Fibroblast of skin of back (primary cell): ENCODE measurements at regions not wholly inside any gene's neighbourhood (a gene's known extent, or its start where the extent isn't known, plus 50 kb on each side); places are given as distances from the start of the nearest gene placed in this dataset.

Experiments used
- DNase-seq: peaks from one replicate; pipeline ENCODE4 v3.0.0-alpha.2; 2013

DNA sequence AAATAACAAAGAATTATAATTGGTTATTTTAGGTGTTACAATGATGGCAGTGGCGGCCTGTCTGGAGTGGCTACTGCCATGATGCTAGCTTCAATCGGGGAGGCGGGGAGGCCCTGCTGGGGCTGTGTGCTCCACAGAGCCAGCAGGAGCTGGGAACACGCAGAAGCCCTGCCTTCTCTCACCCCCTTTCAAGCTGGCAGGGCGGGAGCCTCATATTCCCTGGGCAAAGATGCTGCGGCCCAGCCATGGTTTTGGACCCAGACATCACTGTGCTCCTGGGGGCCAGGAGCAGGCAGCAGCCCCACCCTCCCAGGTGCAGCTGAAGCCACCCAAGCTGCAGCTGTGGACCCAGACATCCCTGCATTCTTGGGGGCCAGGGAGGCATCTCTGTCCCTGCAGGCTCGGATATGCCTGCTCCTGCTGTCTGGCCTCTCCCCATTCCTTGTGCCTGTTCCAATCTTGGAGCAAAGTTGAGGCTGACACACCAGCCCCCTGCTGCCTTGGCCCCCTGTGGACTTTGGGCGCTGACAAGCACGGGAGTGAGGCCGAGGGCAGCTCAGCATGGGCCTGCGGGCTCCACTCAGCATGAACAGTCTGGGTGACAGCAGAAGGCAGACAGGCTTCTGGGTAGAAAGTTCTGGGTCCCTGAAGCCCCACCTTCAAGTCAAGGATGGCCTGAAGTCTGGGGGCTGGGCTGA, 263.1 kb upstream of the HTR2A start:
- DNase-seq = no peak

DNA sequence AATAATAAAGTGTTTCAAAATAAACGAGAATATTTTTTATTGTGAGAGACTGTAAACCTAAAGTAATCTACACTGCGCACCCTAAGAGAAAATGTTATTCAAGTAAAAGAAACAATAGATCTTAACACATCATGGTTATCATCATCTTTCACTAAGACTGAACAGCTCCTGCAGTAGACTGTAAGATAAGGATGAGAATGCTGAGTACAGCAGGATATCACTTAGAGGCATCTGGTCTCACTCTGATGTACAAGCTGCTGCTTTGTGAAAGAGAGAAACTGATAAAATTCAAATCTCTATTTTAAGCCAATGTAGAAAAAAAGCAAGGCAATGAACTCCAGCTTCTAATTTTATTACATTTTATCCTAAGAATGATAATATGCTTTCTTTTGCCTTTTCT, 261.7 kb upstream of the HTR2A start:
- DNase-seq = no peak

DNA sequence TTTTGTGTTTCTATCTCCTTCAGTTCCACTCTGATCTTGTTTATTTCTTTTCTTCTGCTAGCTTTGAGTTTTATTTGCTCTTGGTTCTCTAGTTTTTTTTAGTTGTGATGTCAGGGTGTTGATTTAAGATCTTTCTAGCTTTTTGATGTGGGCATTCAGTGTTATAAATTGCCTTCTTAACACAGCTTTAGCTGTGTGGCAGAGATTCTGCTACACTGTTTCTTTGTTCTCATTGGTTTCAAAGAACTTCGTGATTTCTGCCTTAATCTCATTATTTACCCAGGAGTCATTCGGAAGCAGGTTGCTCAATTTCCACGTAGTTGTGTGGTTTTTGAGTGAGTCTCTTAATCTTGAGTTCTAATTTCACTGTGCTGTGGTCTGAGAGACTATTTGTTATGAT, 251.7 kb upstream of the HTR2A start:
- no peak for DNase-seq

DNA sequence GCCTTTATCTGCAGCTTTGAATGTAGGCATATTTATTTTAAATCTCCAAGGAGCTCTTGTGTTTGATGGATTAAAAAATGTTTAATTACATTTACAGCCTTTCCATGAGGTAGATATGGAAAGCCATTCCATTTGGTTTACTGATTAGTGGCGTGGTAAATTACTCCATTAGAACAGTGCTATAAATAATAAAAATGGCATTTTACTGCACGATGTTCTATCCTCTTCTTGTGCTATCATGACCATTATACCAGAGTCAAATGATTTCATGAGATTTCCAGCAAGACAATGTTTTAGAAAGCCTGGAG, 250.9 kb upstream of the HTR2A start:
- no peak for DNase-seq

DNA sequence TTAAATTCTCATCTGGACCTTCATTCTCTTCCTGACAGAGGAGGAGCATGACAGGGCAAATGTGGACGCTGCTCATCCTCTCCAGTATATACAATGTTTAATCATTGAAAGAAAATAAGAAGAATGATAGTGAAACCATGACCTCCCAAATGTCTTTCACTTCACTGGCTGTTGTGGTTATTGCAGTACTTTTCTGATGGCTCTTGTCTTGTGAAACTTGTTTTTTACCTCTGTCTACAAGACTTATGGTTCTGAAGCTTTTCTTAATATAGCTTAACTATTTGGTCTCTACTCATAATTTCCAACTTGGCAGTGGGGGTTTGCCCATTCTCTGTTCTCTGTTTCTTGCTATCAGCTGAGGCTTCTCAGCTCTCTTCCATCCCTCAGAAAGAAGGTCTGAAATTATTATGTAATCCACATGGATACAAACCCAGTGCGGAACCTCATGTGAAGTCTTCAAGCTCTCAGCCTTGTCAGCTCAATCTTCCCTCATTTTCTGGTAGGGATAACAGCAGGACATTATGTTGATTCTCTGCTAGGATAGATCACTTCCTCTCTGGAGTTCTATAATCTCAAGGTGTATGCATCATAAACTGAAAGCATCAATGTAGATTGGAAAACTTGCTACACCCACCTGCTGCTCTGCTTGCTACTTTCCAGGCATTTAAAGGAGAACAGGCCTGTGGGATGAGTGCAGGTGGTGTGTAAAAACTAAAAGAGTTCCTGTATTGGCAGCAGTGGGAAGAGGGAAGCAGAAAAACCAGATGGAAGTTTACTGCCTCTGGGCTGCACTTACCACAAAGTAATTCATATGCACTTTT, 250.3 kb upstream of the HTR2A start:
- DNase-seq = no peak

DNA sequence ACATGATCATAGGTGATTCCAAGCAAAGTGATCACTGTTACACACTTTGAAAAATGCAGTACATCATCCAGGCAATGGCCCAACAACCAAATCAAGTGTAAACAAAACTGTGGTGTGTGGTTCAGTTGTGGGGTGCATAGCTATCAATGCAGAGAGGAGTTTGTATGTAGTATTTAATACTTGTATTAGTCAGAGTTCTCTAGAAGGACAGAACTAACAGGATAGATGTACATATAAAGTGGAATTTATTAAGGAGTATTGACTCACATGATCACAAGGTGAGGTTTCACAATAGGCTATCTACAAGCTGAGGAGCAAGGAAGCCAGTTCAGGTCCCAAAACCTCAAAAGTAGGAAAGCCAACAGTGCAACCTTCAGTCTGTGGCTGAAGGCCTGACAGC, 249.3 kb upstream of the HTR2A start:
- no peak for DNase-seq

DNA sequence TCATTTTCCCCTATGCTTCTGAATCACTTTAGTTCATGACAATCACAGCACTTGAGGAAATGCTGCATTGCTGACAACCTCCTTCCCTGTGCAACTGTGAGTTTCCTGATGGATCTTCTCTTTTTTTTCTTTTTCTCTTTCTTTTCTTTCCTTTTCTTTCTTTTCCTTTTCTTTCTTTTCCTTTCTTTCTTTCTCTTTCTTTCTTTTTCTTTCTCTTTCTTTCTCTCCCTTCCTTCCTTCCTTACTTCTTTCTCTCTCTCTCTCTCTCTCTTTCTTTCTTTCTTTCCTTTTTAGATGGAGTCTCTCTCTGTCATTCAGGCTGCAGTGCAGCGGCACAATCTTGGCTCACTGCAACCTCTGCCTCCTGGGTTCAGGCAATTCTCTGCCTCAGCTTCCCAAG, 247.9 kb upstream of the HTR2A start:
- peak; percentile 6 for DNase-seq

DNA sequence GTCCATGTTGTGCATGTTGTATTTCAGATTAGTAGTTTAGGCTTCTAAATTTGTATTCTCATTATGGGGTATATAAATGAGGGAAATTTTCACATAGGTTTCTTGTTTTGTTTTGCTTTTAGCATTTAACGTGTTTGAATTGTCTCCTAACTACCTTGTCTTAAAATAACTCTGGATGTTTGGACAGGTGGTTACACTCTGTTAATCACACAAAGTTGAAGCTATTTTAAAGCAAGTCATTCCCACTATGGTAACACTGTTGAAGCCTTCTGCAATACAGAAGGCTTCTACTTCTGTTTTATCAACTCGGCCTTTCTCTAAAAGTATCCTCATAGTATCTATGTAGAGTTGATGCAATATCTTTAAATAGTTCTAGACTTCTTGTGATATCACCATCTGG, 245.3 kb upstream of the HTR2A start:
- no peak for DNase-seq

DNA sequence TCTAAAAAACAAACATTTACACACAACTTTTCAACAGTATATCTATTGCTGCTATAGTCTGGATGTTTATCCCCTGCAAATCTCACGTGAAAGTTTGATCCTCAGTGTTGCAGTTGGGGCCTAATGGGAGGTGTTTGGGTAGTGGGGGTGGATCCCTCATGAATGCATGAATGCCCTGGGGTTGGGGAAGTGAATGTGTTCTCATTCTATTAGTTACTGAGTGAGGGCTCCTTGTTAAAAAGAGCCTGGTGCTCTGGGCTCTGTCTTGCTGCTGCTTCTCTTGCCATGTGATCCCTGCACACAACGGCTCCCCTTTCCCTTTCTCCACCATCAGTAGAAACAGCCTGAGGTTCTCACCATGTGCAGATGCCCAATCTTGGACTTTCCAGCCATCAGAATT, 242.7 kb upstream of the HTR2A start:
- no peak for DNase-seq

DNA sequence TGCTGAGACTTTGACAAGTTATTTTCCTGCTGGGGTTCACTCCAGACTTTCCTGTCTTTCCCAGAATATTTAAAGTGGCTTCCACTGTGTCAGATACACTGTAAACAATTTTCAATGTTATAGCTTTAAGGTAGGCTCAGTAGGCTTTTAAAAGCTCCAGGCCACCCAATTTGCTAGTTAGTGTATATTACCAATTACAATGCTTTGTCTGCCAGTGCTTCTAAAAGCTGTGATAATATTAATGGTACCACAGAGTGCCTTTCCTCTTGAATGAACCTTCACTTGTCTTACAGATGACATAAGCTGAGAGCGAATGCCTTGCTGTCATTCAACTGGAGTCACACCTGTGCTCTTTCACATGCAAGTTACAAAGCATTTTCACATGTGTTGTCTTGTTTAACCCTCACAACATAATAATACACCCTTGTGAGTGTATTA, 239.7 kb upstream of the HTR2A start:
- DNase-seq = no peak

DNA sequence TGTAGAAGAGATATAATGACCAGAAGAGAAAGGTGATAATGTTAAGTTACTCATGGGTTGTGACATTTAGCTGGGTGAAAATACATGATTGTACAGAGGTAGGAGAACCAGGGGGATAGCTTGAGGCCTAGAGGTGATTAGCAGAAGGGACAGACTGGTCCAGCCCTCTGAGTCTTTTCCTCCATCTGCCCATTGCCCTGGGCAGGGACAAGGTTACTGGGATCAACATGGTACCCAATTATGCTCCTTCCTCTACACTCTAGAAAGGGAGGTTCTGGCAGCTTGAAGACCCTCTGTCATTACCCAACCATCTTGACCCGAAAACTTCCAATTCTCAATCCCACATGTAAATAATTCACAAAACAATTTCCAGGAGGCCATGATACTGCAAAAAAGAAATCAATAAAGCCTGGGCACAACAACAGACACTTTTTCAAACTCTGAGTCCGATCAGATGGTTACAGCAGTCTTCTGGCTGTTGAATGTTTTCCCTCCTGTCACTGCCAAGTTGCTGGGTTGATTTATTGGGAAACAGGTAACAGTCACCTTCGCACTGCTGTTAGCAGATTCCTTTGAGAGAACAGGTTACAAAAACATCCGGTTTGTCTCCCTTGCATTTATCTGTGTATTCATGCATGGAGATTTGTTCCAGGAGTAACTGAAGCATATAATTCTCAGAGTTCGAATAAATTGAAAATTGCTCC, 239.1 kb upstream of the HTR2A start:
- no peak for DNase-seq

DNA sequence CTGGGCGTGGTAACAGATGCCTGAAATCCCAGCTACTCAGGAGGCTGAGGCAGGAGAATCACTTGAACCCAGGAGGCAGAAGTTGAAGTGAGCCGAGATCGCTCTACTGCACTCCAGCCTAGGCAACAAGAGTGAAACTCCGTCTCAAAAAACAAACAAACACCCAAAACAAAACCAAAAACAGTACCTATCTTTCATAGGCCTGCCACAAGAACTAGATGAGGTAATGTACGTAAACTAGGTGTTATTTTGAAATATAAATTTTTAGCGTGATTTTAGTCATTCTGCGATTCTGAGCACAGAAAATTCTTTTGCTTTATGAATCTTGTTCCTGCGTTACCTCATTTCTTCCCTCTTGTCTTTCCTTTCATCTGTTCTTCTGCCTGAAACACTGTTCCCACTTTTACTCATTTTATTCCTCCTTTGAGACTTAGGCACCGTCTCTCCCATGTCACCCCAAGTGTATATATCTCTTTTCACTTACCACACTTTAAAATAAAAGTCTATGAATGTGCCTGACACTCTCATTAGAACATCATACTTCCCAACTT, 238.2 kb upstream of the HTR2A start:
- no peak for DNase-seq

DNA sequence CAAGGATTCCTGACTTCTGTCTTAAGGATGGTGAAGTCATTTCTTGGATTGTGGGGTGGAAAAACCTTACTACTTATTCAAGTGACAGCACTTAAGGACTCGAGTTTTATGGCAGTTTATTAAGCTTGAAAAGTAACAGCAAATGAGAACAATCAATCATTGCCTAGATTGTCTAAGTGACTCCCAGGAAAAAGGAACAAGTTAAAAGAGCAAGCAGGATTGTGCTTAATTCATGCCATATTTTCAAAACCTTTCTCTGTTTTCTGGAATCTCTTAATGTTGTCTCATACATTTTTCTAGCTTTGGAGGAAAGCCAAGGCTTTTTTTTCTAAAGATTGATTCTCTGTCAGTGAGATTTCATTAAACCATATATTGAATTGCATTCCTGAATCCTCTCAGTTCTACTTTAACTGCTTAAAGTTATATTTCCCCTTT, 236.2 kb upstream of the HTR2A start:
- peak; percentile 68 for DNase-seq

DNA sequence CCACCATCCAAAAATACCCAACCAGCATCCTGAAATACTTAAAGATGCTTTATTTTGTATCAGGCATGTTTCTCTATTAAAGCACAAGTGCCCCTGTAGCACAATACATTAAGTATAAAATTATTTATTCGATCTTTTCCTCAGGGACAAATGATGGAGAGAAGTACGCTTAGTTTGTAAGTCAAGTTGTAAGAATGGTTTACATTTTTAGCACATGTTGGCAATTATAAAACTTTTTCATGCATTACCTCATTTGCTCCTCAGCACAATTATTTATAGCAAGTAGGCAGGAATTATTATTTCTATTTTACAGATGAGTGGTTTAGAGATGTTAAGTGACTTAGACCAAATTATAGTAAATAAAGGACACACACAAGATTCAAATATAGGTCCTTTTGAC, 232.6 kb upstream of the HTR2A start:
- DNase-seq = no peak

DNA sequence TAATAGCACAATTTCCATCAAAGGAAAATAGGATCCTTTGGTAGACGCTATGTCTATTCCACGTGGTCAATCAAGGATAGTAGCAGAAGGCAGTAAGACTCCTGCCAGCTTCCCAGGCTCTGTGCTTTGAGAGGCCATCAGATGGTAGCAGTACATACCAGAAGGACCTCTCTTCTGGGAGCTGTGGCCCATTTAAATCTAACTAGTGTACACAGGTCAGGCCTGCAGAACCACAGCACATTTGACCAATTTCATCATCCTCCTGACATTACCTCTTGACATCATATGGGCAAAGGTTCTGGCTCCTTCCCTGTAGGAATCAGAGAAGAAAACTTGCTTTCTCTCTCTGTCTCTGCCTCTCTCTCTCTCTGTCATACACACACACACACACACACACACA, 229.6 kb upstream of the HTR2A start:
- DNase-seq = no peak

DNA sequence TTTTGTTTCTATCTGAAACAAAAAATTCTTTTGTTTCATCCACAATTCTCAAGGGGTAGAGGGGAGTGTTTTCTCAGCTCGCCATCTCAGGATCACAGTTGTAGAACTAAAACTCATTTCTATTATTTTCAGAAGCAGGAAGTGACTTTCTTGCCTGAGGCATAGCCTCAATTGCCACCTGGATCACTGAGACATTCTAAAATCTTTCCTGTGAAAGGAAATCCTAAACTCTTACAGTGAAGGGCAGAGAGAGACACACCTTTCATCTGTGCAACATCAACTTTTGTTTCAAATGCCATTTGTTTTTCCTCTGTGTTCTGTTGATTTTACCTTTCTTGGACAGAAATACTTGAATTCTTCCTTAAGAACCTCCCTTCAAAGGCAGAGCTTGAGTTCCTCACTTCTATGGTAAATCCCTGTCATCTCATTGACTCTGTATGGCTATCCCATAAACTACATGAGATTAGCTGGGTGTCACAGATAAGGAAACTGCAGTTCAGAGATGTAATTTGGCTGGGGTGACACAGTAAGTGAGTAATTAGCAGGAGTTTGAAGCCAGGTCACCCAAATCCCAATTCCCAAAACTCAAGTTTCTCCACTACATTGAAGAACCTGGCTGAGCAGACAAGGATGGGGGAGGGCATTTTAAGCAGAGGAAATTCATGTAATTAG, 224.4 kb upstream of the HTR2A start:
- DNase-seq = no peak

DNA sequence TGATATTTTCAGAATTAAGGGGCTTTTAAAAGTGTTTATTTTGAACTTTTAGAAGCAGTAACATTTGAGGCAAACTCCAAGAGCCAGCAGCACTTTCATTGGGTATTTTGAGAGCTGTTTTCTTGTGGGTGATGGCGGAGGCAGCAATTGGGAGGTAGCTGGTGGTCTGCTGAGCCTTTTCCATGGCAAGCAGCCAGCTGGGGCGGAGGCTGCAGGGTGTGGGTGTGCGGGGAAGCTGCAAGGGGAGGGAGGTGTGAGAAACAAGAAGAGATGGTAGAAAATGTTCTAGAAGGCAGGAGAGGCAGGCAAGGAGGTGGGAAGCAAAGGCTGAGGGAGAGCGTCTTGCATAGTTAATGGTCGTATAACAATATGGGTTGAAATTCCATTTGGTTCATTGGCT, 223.4 kb upstream of the HTR2A start:
- DNase-seq = no peak

DNA sequence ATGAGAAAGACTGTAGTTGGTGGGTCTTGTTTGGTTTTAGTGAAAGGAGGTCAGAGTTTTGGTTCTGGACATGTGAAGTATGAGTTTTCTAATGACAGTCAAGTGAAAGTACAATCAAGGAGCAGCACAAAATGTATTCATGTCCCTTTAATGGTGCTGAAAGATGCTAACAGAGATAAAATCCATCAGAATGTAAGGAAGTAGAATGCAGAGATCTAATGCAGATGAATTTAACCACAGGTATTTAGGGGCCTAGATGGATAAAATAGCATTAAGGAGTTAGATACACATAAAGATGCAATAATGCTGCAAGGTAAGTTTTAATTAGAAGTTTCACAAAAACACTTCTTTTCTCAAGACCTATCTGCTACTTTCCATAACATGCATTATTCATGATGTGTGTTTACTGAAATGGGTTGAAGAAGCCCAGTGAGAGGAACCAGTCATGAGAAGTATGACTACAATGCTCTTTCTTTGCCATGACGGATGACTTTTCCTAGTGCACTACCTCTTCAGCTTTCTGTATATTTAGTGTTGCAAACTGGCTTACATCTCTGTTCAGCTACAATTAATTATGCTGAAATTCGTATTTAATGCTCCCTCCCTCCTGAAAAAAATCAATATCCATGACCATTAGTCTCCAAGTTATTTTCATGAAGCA, 222.9 kb upstream of the HTR2A start:
- DNase-seq = no peak

DNA sequence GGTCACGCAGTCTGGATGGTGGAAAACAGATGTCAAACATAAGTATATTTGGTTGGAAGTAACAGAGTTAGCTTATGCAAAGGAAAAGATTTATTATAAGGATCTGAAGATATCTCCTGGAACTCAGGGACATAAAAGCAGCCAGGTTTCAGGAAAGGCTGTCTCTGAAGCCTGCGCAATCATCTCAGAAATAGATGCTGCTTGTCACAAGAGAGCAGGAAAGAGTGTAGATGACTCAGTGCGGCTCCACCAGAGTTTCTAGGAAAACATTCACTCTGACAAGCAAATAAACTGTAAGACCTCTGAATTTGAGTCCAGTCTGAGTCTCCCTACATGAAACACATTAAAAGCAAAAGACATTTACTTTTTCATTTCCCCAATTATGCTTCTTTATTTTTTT, 220.4 kb upstream of the HTR2A start:
- DNase-seq = peak; percentile 80

DNA sequence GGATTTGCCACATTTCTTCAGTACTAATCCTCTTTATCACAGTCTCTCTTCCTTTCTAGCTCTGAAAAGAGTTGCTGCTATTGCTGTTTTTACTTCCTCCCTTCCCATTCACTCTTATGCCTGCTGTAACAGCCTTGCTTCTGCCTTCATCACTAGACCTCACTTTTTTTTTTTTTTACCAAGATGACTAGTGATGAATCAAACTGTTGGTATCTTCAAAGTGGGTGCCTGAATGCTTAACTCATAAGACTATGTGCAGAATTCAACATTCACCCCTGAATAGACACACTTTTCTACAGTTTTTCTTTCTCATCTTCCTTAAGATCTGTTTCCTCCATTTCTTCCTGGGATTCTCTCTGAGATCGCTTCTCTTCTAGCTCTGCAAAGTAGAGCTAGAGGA, 217.2 kb upstream of the HTR2A start:
- DNase-seq = peak; percentile 92

DNA sequence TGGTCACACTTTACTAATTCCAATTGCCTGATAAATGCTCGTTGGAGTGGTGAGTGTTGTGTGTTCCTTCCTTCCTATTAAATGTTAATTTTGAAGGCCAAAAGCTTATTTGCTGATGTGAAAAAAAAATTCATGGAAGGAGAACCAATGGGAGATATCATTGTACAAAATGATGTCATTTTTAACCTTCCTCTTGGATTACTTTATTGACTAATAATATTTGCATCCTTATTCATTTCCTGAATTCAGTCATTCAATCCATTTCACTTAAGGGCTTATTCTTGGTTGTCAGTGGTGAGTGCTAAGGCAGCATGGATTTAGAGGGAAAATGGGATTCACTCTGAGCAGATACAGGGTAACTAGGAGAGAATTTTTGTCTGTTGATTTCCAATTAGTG, 216.0 kb upstream of the HTR2A start:
- DNase-seq = no peak

DNA sequence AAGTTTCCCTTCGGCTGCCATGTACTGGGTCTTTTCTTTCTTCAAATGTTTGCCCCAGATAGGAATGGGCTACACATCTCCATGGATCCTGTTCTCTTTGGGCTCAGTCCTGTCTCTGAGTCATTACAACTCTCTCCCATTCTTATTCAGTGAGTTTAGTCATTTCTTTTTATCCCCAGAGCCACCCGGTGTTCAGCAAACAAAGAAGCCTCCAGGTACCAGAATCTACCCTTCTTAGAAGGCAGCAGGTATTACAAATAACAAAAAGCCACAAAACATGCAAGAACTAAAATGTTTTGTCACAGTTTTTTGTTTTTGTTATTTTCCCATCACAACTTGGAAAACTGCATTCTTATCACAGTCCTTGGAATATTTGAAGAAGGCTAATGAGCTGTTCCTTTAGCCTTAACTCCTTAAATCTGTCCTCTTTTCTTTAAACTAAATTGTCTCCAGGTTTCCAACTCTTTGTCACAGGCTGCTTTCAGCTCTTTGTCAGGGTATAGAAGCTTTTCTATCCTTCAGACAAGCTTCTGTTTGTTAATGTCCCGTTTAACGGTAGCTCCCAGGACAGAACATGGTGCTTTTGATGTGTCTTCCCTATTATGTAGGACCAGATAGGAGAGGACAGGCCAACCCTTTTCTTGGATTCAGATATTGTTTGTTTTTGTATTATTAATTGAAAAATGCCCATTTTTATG, 215.5 kb upstream of the HTR2A start:
- peak; percentile 42 for DNase-seq
